HEK293T (cell line): ENCODE measurements at regions not wholly inside any gene's neighbourhood (a gene's known extent, or its start where the extent isn't known, plus 50 kb on each side); places are given as distances from the start of the nearest gene placed in this dataset.

Experiments used
- ARNT ChIP-seq: fragments of 450-650 bp; IDR thresholded peaks from 2 replicates; pipeline ENCODE4 v1.6.1; 2017; ENCODE audit warnings: mild to moderate bottlenecking
- BHLHE40 ChIP-seq: fragments of 450-650 bp; IDR thresholded peaks from 2 replicates; pipeline ENCODE4 v1.6.1; 2016; ENCODE audit warnings: mild to moderate bottlenecking, moderate library complexity, borderline replicate concordance
- CTBP1 ChIP-seq: fragments of 450-650 bp; IDR thresholded peaks from 2 replicates; pipeline ENCODE4 v1.6.1; 2016; ENCODE audit warnings: borderline replicate concordance
- ELF4 ChIP-seq: fragments of 450-650 bp; IDR thresholded peaks from 2 replicates; pipeline ENCODE4 v1.6.1; 2017; ENCODE audit warnings: antibody characterized with exemption
- FOXA1 ChIP-seq: fragments of 450-650 bp; IDR thresholded peaks from 2 replicates; pipeline ENCODE4 v1.6.1; 2016; ENCODE audit warnings: mild to moderate bottlenecking
- FOXK2 ChIP-seq: fragments of 450-650 bp; IDR thresholded peaks from 2 replicates; pipeline ENCODE4 v1.6.1; 2016; ENCODE audit warnings: mild to moderate bottlenecking
- HDGF ChIP-seq: fragments of 450-650 bp; IDR thresholded peaks from 2 replicates; pipeline ENCODE4 v1.6.1; 2017; ENCODE audit warnings: antibody characterized with exemption, borderline replicate concordance
- L3MBTL2 ChIP-seq: fragments of 450-650 bp; conservative IDR thresholded peaks from 2 replicates; pipeline ENCODE4 v1.6.1; 2016; ENCODE audit warnings: mild to moderate bottlenecking
- SP1 ChIP-seq: fragments of 450-650 bp; IDR thresholded peaks from 2 replicates; pipeline ENCODE4 v1.6.1; 2017
- SUZ12 ChIP-seq: fragments of 450-650 bp; IDR thresholded peaks from 2 replicates; pipeline ENCODE4 v1.6.1; 2016; ENCODE audit warnings: mild to moderate bottlenecking
- ZNF384 ChIP-seq: fragments of 450-650 bp; IDR thresholded peaks from 2 replicates; pipeline ENCODE4 v1.6.1; 2016
- TF ChIP-seq, protein P1 (sequence below): fragments of 450-650 bp; IDR thresholded peaks from 2 replicates; pipeline ENCODE4 v1.6.1; 2016

DNA sequence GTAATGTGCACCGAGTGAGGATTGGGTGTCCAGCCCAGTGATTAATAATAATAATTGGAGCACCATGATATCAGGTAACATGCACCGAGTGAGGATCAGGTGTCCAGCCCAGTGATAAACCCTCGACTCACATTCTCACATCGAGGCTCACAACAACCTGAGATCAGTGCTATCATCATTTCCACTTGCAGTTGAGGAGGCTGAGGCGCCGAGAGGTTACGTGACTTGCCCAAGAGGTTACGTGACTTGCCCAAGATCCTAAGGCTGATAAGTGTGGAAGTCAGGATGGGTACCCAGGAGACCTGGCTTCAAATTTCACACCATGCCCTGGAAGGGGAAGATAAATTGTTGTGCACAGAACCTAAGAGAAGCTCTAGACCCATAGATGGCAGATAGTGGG lies 189.4 kb downstream of the MED10 start:
- TF ChIP-seq FOXK2 (no peak), SP1 (no peak), ELF4 (no peak), FOXA1 (no peak), HDGF (no peak), CTBP1 (no peak), SUZ12 (no peak), L3MBTL2 (no peak), ZNF384 (no peak), ARNT (no peak), BHLHE40 (no peak)
- TF ChIP-seq, protein P1, sequence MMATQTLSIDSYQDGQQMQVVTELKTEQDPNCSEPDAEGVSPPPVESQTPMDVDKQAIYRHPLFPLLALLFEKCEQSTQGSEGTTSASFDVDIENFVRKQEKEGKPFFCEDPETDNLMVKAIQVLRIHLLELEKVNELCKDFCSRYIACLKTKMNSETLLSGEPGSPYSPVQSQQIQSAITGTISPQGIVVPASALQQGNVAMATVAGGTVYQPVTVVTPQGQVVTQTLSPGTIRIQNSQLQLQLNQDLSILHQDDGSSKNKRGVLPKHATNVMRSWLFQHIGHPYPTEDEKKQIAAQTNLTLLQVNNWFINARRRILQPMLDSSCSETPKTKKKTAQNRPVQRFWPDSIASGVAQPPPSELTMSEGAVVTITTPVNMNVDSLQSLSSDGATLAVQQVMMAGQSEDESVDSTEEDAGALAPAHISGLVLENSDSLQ, result no peak
